GM23338 (cell line): ENCODE measurements at regions not wholly inside any gene's neighbourhood (a gene's known extent, or its start where the extent isn't known, plus 50 kb on each side); places are given as distances from the start of the nearest gene placed in this dataset.

Source experiments
- CREB1 ChIP-seq: fragments of 250-450 bp; sonication (Bioruptor Pico); IDR thresholded peaks from 2 replicates; pipeline ENCODE4 v1.5.0; 2020; ENCODE audit warnings: low read depth, mild to moderate bottlenecking, moderate library complexity
- EZH2 ChIP-seq: fragments of 200-600 bp; sonication (generic); IDR thresholded peaks from one replicate; pipeline ENCODE4 v1.8.0; 2017; ENCODE audit warnings: antibody characterized with exemption, mild to moderate bottlenecking, low read depth; ENCODE audit not compliant: unreplicated experiment
- EZH2phosphoT487 ChIP-seq: fragments of 200-600 bp; sonication (generic); IDR thresholded peaks from one replicate; pipeline ENCODE4 v1.8.1; 2018; ENCODE audit warnings: antibody characterized with exemption; ENCODE audit not compliant: unreplicated experiment
- JUNB ChIP-seq: IDR thresholded peaks from one replicate; pipeline ENCODE4 v1.6.1; 2016; ENCODE audit warnings: antibody characterized with exemption; ENCODE audit not compliant: unreplicated experiment
- POLR2AphosphoS5 ChIP-seq: IDR thresholded peaks from 2 replicates; pipeline ENCODE4 v1.6.1; 2016; ENCODE audit warnings: antibody characterized with exemption, low read depth
- STAT1 ChIP-seq: IDR thresholded peaks from one replicate; pipeline ENCODE4 v1.6.1; 2016; ENCODE audit warnings: antibody characterized with exemption; ENCODE audit not compliant: unreplicated experiment
- TF ChIP-seq, protein P1 (sequence below), 2 experiments: fragments of 200-600 bp in 1 of 2; sonication (generic) in 1 of 2; conservative IDR thresholded peaks; 2 replicates each; pipeline versions ENCODE4 v1.5.1 to v1.6.1; 2016 to 2017; ENCODE audit warnings: antibody characterized with exemption in 2 of 2, low read depth in 2 of 2, mild to moderate bottlenecking in 2 of 2, moderate library complexity in 1 of 2
- TF ChIP-seq, protein P2 (sequence below): IDR thresholded peaks from one replicate; pipeline ENCODE4 v1.6.1; 2018; ENCODE audit warnings: antibody characterized with exemption; ENCODE audit not compliant: unreplicated experiment

DNA sequence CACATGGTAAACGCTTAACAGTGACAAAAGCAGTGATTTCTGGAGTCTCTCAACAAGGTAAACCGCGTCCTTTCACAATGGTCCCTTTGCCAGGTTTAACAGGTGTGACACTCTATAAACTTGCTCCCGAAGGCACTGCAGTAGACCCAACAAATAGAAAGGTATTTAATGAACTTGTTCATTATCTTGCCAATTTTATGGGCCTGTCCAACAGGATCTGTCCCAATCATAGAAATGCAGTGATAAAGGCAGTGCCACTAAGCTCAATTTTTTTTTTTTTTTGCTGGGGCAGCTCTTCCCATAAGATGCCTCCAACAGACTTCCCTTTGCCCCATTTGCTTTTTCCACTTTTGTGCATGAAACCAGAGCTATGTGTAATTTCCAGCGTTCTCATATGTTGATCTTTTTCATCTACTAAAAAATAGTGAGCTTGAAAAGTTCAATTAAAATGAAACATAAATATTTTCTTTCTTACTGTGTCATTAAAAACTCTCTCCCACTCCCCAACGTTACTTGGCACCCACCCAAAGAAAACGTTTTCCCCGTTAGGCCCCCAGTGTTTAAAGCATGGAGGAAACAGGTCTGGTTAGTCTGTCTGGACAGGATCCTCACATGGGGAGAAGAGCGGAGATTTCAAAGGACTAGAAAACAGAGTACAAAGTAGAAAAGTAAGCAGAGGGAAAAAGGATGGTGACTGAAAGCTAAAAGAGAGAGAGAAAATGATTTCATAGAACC is 80.9 kb upstream of the SPATA31D4 start:
- TF ChIP-seq, protein P1, sequence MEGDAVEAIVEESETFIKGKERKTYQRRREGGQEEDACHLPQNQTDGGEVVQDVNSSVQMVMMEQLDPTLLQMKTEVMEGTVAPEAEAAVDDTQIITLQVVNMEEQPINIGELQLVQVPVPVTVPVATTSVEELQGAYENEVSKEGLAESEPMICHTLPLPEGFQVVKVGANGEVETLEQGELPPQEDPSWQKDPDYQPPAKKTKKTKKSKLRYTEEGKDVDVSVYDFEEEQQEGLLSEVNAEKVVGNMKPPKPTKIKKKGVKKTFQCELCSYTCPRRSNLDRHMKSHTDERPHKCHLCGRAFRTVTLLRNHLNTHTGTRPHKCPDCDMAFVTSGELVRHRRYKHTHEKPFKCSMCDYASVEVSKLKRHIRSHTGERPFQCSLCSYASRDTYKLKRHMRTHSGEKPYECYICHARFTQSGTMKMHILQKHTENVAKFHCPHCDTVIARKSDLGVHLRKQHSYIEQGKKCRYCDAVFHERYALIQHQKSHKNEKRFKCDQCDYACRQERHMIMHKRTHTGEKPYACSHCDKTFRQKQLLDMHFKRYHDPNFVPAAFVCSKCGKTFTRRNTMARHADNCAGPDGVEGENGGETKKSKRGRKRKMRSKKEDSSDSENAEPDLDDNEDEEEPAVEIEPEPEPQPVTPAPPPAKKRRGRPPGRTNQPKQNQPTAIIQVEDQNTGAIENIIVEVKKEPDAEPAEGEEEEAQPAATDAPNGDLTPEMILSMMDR (conservative IDR thresholded peaks at IDR 0.05; ENCODE audit: low read depth in 2 of 2) = no peak
- TF ChIP-seq EZH2 (no peak), POLR2AphosphoS5 (no peak), CREB1 (CRISPR knock-in tag) (no peak), JUNB (no peak), EZH2phosphoT487 (no peak), STAT1 (no peak)
- TF ChIP-seq, protein P2, sequence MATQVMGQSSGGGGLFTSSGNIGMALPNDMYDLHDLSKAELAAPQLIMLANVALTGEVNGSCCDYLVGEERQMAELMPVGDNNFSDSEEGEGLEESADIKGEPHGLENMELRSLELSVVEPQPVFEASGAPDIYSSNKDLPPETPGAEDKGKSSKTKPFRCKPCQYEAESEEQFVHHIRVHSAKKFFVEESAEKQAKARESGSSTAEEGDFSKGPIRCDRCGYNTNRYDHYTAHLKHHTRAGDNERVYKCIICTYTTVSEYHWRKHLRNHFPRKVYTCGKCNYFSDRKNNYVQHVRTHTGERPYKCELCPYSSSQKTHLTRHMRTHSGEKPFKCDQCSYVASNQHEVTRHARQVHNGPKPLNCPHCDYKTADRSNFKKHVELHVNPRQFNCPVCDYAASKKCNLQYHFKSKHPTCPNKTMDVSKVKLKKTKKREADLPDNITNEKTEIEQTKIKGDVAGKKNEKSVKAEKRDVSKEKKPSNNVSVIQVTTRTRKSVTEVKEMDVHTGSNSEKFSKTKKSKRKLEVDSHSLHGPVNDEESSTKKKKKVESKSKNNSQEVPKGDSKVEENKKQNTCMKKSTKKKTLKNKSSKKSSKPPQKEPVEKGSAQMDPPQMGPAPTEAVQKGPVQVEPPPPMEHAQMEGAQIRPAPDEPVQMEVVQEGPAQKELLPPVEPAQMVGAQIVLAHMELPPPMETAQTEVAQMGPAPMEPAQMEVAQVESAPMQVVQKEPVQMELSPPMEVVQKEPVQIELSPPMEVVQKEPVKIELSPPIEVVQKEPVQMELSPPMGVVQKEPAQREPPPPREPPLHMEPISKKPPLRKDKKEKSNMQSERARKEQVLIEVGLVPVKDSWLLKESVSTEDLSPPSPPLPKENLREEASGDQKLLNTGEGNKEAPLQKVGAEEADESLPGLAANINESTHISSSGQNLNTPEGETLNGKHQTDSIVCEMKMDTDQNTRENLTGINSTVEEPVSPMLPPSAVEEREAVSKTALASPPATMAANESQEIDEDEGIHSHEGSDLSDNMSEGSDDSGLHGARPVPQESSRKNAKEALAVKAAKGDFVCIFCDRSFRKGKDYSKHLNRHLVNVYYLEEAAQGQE = no peak
